PC-3 (cell line): ENCODE measurements at regions not wholly inside any gene's neighbourhood (a gene's known extent, or its start where the extent isn't known, plus 50 kb on each side); places are given as distances from the start of the nearest gene placed in this dataset.

Source experiments
- CTCF ChIP-seq: fragments of 300-600 bp; sonication (generic); conservative IDR thresholded peaks from 2 replicates; pipeline ENCODE4 v1.5.1; 2017; ENCODE audit warnings: antibody characterized with exemption, low read depth, mild to moderate bottlenecking, low read length
- EZH2 ChIP-seq: fragments of 300-600 bp; sonication (generic); IDR thresholded peaks from one replicate; pipeline ENCODE4 v1.6.1; 2017; ENCODE audit warnings: antibody characterized with exemption, mild to moderate bottlenecking, low read length; ENCODE audit not compliant: unreplicated experiment

- TF ChIP-seq CTCF = no peak
- no peak for TF ChIP-seq EZH2
These were observed 381.7 kb upstream of the ARPP21 start for GRCh38 chr3:35257641-35258040.
